ENCODE measurements at regions not wholly inside any gene's neighbourhood (a gene's known extent, or its start where the extent isn't known, plus 50 kb on each side); places are given as distances from the start of the nearest gene placed in this dataset.

- H3K4me1 ChIP-seq (ENCODE audit: control insufficient read depth in 1 of 2, insufficient read depth in 2 of 2, low read length in 2 of 2), result no peaks in the 10 kb centered on the region
- H3K9me3 ChIP-seq (replicated peaks in 1 of 2; ENCODE audit: control insufficient read depth in 1 of 2, insufficient read depth in 1 of 2, low read length in 2 of 2), result no peaks in the 10 kb centered on the region
- no peaks in the 10 kb centered on the region for H3K79me2 ChIP-seq (ENCODE audit: insufficient read depth, low read length)
- H3K27me3 ChIP-seq (ENCODE audit: control insufficient read depth in 2 of 2, insufficient read depth in 2 of 2, low read length in 2 of 2), result no peaks in the 10 kb centered on the region
- no peak overlapping the region for H3K27ac ChIP-seq (ENCODE audit: low read depth in 1 of 2, low read length in 2 of 2)
- no peak overlapping the region for H2AFZ ChIP-seq (ENCODE audit: insufficient read depth, low read depth, low read length, poor library complexity, severe bottlenecking)
- peaks cover 2 to 10% (median 3%) of the 10 kb centered on the region in 7 donors for H3K9me3 Mint-ChIP-seq
- H3K4me3 Mint-ChIP-seq, result no peak overlapping the region
- H3K36me3 ChIP-seq (replicated peaks in 1 of 2; ENCODE audit: control insufficient read depth in 1 of 2, insufficient read depth in 2 of 2, low read length in 2 of 2), result no peaks in the 10 kb centered on the region
- no peak overlapping the region for H3K4me2 ChIP-seq (replicated peaks; ENCODE audit: extremely low read depth, low read length, poor library complexity, severe bottlenecking)
- no peak overlapping the region for H3K9ac ChIP-seq (ENCODE audit: insufficient read depth, low read length, poor library complexity, severe bottlenecking)
- H3K4me1 Mint-ChIP-seq, result peaks cover 4% of the 10 kb centered on the region
- H3K4me3 ChIP-seq (replicated peaks in 1 of 3; ENCODE audit: low read depth in 2 of 3, low read length in 3 of 3), result no peak overlapping the region
- WGBS (ENCODE audit: insufficient coverage), result no CpG with 5 or more reads among the region's 3 CpGs
- TF ChIP-seq CTCF (IDR thresholded peaks at IDR 0.05), result no peak
- no peaks in the 10 kb centered on the region for H3K27me3 Mint-ChIP-seq (ENCODE audit: low read depth in 3 of 3)
- intact Hi-C loops (cut with micrococcal nuclease), result no loop called here
- H4K20me1 ChIP-seq (ENCODE audit: insufficient read depth, low read length), result no peaks in the 10 kb centered on the region
- no peaks in the 10 kb centered on the region for H3K36me3 Mint-ChIP-seq
- no peak overlapping the region for H3K27ac Mint-ChIP-seq
- no peak for DNase-seq
These were observed 414.2 kb downstream of the FOXO1 start for GRCh38 chr13:40252241-40252640.

GRCh38 chr13:40252676-40253075, 413.8 kb downstream of the FOXO1 start:
- DNase-seq, result no peak
- H3K9me3 ChIP-seq (replicated peaks in 1 of 2; ENCODE audit: control insufficient read depth in 1 of 2, insufficient read depth in 1 of 2, low read length in 2 of 2), result no peaks in the 10 kb centered on the region
- no peak overlapping the region for H3K4me3 Mint-ChIP-seq
- H3K27me3 ChIP-seq (ENCODE audit: control insufficient read depth in 2 of 2, insufficient read depth in 2 of 2, low read length in 2 of 2), result no peaks in the 10 kb centered on the region
- H3K4me1 Mint-ChIP-seq, result peaks cover 4% of the 10 kb centered on the region
- H3K4me2 ChIP-seq (replicated peaks; ENCODE audit: extremely low read depth, low read length, poor library complexity, severe bottlenecking), result no peak overlapping the region
- no peak overlapping the region for H2AFZ ChIP-seq (ENCODE audit: insufficient read depth, low read depth, low read length, poor library complexity, severe bottlenecking)
- intact Hi-C loops (cut with micrococcal nuclease), result no loop called here
- H3K27ac ChIP-seq (ENCODE audit: low read depth in 1 of 2, low read length in 2 of 2), result no peak overlapping the region
- no peak overlapping the region for H3K27ac Mint-ChIP-seq
- H3K4me3 ChIP-seq (replicated peaks in 1 of 3; ENCODE audit: low read depth in 2 of 3, low read length in 3 of 3), result no peak overlapping the region
- H3K9ac ChIP-seq (ENCODE audit: insufficient read depth, low read length, poor library complexity, severe bottlenecking), result no peak overlapping the region
- H3K9me3 Mint-ChIP-seq, result peaks cover 0 to 10% (median 3%) of the 10 kb centered on the region in 7 donors
- no peaks in the 10 kb centered on the region for H3K27me3 Mint-ChIP-seq (ENCODE audit: low read depth in 3 of 3)
- no peaks in the 10 kb centered on the region for H3K36me3 ChIP-seq (replicated peaks in 1 of 2; ENCODE audit: control insufficient read depth in 1 of 2, insufficient read depth in 2 of 2, low read length in 2 of 2)
- no peaks in the 10 kb centered on the region for H3K4me1 ChIP-seq (ENCODE audit: control insufficient read depth in 1 of 2, insufficient read depth in 2 of 2, low read length in 2 of 2)
- WGBS (ENCODE audit: insufficient coverage), result 100% methylated on average over 1 of the region's 3 CpGs
- no peak for TF ChIP-seq CTCF (IDR thresholded peaks at IDR 0.05)
- no peaks in the 10 kb centered on the region for H3K36me3 Mint-ChIP-seq
- H4K20me1 ChIP-seq (ENCODE audit: insufficient read depth, low read length), result no peaks in the 10 kb centered on the region
- no peaks in the 10 kb centered on the region for H3K79me2 ChIP-seq (ENCODE audit: insufficient read depth, low read length)
